GM19463 (cell line): ENCODE measurements at regions not wholly inside any gene's neighbourhood (a gene's known extent, or its start where the extent isn't known, plus 50 kb on each side); places are given as distances from the start of the nearest gene placed in this dataset.

Experiments
- ATAC-seq: cut with Tn5 transposase; IDR thresholded peaks from one replicate; pipeline ENCODE4 v1.9.1; 2021; ENCODE audit warnings: mild to moderate bottlenecking, moderate library complexity; ENCODE audit not compliant: unreplicated experiment

DNA sequence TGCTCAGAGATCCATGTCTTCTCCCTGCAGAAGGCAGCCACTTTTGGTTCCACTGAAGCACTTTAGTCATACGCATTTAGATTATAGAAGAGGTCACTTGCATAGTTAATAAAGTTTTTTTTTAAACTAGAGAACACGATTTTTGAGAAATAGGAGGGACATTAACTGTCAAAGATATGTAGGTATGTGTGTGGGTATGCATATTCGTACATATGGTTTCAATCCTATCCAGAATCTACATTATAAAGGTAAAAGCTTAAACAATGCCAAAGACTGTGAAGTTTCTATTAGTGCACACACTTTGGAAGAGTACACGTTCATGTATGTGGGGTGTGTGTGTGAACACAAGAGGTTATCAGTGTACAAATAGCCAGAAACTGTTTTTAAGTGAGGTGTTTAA lies 103.2 kb downstream of the BTBD3 start:
- ATAC-seq = no peak

DNA sequence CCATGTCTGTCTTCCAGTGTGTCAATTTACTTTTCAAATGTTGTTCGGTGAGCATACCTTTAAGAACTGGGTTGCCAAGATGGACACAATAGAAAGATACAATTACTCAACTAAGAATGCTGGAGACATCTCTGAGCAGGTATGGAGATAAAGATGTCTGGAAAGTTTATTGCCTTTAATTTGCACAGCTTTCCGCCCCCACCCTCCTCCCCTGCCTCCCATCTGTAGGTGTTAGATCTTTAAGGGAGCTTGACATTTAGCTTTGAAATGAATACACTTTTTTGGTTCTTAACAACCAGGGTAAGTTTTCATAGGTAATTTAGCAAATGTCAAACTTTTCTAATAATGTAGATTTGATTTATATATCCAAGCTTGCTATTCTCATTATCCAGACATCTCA lies 104.4 kb downstream of the BTBD3 start:
- no peak for ATAC-seq

DNA sequence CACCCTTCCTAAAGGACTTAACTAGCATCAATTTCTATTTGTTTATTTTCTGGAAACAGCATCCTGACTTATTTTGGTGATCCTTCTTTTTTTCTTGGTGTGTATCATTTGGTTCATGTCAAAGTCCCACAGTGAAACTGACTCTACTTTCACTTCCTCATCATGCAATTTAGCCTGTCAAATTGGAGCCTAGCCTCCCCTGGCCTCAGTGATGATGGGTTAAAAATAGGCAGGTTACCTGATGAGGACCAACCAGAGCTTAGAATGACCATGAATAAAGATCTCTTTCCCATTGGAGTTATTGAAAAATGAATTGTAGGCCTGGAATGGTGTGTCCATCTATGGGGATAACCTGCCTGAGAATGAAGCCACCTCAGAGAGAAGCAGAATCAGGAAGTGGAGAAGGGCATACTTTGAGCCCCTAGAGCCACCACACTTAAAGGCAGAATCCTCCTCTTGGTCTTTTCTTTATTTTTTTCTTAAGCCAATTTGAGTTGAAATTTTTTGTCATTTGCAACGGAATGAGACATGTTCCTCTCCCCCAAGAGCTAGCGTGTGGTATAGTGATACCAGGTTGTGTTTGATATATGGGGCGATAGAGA lies 105.6 kb downstream of the BTBD3 start:
- peak; percentile 84 for ATAC-seq

GRCh38 chr20:12028771-12029170 lies 111.1 kb downstream of the BTBD3 start:
- no peak for ATAC-seq

DNA sequence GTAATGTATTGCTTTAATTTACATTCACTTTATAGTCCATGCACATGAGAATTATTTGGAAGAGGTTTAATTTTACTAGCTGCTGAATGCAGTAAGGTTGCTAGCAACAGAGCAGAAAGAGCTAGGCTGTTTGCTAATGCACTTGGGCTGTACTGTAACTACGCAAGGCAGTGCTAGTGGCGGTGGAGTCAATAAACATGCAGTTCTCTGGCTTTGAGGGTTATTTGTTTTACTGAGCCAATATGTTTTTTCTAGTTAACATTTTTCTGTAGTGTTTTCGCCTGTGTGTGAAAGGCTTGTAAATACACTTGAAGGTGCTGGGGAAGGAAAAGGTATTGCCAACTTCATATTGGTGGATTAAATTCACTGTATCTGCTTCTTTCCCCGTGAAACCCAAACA lies 112.8 kb downstream of the BTBD3 start:
- no peak for ATAC-seq

DNA sequence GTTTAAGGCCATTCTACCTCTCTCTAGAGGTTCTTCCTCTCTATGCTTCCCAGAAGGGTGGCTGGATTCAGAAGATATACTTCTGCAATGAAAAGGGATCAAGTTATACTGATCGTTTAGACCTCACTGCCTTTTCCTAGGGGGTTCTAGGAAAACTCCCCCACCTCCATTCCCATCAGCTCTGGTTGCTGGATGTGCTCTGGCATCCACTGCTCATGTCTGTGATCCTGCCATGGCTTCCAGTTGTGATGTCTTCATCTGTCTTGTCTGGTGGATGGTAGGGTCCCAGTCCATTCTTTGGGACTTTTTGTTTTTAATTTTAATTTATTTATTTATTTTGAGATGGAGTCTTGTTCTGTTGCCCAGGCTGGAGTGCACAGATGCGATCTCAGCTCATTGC lies 118.4 kb downstream of the BTBD3 start:
- no peak for ATAC-seq

- no peak for ATAC-seq
Observed at GRCh38 chr20:12037521-12037920, 119.8 kb downstream of the BTBD3 start.

- no peak for ATAC-seq
Observed at GRCh38 chr20:12040261-12040660, 122.6 kb downstream of the BTBD3 start.

- ATAC-seq = no peak
Observed at GRCh38 chr20:12044969-12045368, 127.3 kb downstream of the BTBD3 start.

DNA sequence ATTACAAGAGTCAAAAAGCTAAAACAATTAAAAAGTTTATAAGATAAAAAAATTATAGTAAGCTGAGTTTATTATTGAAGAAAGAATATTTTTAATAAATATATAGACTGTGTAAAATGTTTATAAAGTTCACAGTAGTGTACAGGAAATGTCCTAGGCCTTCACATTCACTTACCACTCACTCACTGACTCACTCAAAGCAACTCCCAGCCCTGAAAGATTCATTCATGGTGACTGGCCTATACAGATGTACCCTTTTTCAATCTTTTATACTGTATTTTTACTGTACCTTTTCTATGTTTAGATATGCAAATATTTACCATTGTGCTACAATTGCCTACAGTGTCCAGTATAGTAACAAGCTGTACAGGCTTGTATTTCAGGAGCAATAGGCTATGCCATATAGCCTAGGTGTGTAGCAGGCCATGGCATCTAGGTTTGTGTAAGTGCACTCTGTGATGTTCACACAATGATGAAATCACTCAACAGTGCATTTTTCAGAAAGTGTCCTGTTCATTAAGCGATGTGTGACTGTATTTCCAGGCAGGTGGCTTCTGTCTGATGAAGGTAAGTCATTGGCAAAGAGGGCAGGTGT lies 130.2 kb downstream of the BTBD3 start:
- ATAC-seq = no peak

DNA sequence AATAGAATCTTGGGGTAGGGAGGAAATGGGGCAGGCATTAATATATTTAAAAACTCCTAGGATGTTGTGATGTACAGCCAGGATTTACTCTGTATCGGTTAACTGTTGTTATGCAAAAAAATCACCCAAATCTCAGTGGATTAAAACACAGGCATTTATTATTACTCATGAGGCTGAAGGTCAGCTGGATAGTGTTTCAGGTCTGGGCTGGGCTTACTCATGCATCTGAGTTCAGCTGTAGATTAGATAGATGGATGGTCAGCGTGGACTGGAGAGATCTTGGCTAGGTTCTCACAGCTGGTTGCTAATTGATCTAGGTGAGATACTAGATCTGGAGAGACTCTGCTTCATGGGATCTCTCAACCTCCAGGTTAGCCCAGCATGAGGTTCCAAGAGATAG lies 131.4 kb downstream of the BTBD3 start:
- no peak for ATAC-seq

- ATAC-seq = no peak
Observed at GRCh38 chr20:12051206-12052163, 133.8 kb downstream of the BTBD3 start.

DNA sequence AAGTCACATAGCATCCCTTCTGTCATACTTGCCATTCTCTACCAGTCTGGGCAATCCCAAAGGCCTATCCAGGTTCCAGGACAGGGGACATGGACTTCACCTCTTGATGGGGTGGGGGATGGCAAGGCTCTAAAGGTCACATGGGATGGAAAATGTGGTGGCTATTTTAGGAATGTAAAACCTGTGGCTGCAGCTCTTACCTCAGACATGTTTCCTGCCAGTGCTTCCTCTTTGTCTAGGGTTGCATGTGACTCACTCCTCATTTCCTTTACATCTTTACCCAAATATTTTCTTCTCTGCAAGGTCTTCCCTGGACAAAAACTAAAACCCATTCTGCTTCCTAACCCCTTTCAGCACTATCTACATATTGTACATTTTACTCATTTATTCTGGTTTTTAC lies 135.7 kb downstream of the BTBD3 start:
- no peak for ATAC-seq

- ATAC-seq = no peak
Observed at GRCh38 chr20:12054556-12054955, 136.9 kb downstream of the BTBD3 start.

GRCh38 chr20:12055161-12055560 lies 137.5 kb downstream of the BTBD3 start:
- no peak for ATAC-seq

DNA sequence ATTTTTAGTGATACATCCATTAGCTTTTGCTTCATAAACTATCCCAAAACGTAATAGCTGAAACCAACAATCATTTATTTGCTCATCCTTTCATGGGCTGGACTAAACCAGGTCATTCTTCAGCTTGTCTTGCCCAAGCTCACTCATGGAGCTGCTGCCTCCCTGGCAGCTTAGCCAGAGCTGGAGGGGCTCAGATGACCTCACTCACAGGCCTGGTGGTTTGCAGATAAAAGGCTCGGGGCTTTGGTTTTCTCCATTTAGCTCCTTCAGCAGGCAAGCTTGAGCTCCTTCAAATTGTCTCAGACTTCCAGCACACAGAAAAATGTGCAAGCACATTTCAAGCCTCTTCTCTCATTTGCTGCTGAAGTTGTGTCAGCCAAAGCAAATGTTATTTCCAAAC lies 139.1 kb downstream of the BTBD3 start:
- no peak for ATAC-seq

- ATAC-seq = no peak
Observed at GRCh38 chr20:12057778-12058177, 140.1 kb downstream of the BTBD3 start.

DNA sequence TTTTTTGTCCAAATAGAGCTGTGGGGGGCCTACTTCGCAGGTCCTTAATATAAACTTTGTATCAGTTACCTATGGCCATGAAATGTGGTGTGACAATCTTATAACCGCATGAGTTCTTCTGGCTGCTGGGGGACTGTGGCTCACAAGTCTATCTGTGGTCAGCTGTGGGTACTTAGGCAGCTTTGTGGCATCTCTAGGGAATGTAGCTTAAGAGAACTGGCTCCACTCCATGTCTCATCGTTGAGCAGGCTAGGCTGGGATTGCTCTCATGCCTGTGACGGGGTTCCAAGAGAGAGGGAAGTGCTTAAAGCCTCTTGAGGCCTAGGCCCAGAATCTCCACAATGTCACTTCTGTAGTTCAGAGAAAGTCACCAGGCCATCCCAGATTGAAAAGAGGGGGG lies 140.5 kb downstream of the BTBD3 start:
- no peak for ATAC-seq

DNA sequence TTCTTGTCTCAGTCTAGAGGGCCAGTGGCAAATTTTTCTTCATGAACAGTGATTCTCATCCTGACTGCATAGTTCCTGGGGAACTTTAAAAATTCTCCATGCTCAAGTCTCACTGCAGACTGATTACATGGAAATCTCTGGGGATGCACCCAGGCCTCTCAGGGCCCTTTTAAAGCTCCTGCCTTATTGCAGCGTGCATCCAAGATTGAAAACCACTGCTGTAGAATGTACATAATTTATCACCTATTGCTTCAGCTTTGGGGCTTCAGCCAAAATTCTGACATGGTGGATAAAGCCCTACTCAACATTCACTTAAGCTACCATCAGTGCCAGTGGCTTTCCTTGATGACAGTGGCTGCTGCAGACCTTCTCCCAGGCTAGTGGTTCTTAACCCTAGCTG lies 143.8 kb downstream of the BTBD3 start:
- ATAC-seq = no peak

DNA sequence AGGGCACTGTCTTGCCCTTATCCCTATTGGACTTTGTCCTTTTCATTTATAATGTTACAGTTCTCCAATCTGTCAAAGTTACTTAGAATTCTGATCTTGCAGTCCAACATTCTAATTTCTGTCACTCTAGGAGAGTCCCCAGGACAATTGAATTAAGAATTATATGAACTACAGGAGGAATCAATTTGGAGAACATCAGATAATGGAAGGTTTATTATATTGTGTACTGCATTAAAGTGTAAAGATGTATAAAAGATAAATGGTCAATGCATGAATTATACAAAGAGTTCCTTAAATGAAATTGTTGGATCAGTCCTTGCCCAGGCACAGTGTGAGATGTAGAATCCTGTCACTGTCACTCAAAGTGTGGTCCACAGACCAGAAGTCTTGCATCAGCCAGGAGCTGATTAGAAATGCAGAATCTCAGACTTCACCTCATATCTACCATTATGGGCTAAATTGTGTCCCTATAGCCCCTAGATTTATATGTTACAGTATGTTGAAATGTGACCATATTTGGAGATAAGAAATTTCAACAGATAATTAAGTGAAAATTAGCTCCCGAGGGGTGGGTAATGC lies 145.5 kb downstream of the BTBD3 start:
- ATAC-seq = no peak

DNA sequence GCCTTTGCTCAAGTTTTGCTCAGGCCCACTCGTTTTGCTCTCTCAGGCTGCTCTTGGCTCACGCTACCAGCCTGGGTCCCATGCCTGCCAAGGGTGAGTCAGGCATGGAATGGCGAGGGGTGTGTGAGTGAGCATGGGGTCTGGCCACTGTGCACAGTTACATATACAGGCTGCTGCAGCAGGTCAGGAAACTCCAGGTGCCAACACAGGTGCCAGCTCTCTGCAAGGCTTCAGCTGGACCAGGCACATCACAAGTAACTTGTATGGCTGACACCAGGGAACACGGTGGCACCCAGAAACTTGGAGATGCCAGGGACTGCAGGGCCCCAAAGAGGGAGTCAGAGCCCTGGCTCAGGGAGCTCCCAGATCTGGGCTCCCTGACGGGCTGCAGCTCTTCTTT lies 146.8 kb downstream of the BTBD3 start:
- ATAC-seq = no peak

DNA sequence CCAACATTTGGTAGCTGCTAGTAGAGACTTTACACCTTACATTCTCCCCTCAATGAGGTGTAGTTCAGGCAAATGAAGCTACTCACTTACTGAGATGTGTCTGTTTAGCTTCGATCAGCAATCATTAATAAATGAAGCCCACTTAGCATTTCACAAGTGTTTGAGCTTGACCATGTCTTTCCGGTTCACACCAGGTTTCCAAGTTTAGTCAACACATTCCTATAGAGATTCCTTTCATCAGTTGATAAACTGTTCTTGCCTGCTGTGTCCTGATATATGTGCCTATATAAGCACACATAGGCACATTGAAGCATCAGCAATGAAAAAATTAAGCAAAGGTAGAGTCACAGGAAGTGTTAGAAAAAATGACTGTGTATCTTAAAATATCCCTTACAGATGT lies 150.0 kb downstream of the BTBD3 start:
- ATAC-seq = no peak
